ENCODE measurements at regions not wholly inside any gene's neighbourhood (a gene's known extent, or its start where the extent isn't known, plus 50 kb on each side); places are given as distances from the start of the nearest gene placed in this dataset.

DNA sequence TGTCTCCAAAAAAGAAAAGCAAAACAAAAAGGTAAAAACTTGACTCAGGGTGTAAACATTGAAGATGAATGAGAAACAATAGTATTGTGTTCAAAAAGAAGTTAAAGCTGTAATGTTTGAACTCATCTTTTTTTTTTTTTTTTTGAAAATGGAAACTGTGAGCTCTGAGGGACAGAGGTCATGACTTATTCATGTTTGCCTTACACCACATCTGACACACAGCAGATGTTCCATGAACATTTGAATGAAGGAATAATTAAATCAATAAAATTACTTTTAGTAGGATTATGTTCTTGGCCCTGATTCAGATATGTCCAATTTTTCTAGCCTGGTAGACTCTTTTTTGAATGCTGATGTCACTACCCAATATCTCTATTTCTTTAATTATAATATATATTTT, 95.7 kb upstream of the MED13 start:
- ChIA-PET POLR2A (no interaction called here), CTCF (no interaction called here)
- no peak for DNase-seq (ENCODE audit: low read depth, low spot score)
- no TSS peak for BruUV-seq (replicated peaks)
- Histone ChIP-seq H3K27ac (ENCODE audit: low read length) (no peak overlapping the region), H3K4me1 (ENCODE audit: control insufficient read depth, insufficient read depth, low read length) (no peaks in the 10 kb centered on the region), H3K36me3 (ENCODE audit: control insufficient read depth, insufficient read depth, low read length) (no peaks in the 10 kb centered on the region), H3K27me3 (ENCODE audit: control insufficient read depth, insufficient read depth, low read length) (no peaks in the 10 kb centered on the region), H3K9me3 (ENCODE audit: control insufficient read depth, insufficient read depth, low read depth, low read length) (no peaks in the 10 kb centered on the region), H3K4me3 (ENCODE audit: low read depth in 2 of 2, low read length in 2 of 2) (no peak overlapping the region)
- in situ Hi-C loops (cut with HindIII; ENCODE audit: low pct_unique_long_range_greater_than_20kb, low sequenced_read_pairs), result no loop called here
- intact Hi-C loops (cut with micrococcal nuclease; ENCODE audit: unreplicated experiment), result no loop called here
- no peak for TF ChIP-seq CTCF (IDR thresholded peaks at IDR 0.05)
- no peak for TF ChIP-seq SIN3A (IDR thresholded peaks at IDR 0.05; ENCODE audit: borderline replicate concordance, insufficient read depth, low read depth, low read length)
- no peak for TF ChIP-seq POLR2AphosphoS5 (IDR thresholded peaks at IDR 0.05; ENCODE audit: low read depth, low read length)
- no peak for TF ChIP-seq TCF7L2 (IDR thresholded peaks at IDR 0.05; ENCODE audit: low read depth, low read length)
- TF ChIP-seq, protein P1, sequence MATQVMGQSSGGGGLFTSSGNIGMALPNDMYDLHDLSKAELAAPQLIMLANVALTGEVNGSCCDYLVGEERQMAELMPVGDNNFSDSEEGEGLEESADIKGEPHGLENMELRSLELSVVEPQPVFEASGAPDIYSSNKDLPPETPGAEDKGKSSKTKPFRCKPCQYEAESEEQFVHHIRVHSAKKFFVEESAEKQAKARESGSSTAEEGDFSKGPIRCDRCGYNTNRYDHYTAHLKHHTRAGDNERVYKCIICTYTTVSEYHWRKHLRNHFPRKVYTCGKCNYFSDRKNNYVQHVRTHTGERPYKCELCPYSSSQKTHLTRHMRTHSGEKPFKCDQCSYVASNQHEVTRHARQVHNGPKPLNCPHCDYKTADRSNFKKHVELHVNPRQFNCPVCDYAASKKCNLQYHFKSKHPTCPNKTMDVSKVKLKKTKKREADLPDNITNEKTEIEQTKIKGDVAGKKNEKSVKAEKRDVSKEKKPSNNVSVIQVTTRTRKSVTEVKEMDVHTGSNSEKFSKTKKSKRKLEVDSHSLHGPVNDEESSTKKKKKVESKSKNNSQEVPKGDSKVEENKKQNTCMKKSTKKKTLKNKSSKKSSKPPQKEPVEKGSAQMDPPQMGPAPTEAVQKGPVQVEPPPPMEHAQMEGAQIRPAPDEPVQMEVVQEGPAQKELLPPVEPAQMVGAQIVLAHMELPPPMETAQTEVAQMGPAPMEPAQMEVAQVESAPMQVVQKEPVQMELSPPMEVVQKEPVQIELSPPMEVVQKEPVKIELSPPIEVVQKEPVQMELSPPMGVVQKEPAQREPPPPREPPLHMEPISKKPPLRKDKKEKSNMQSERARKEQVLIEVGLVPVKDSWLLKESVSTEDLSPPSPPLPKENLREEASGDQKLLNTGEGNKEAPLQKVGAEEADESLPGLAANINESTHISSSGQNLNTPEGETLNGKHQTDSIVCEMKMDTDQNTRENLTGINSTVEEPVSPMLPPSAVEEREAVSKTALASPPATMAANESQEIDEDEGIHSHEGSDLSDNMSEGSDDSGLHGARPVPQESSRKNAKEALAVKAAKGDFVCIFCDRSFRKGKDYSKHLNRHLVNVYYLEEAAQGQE (IDR thresholded peaks at IDR 0.05; ENCODE audit: insufficient read depth in 1 of 2, low read depth in 2 of 2, low read length in 1 of 2), result no peak
- ATAC-seq, result no peak

DNA sequence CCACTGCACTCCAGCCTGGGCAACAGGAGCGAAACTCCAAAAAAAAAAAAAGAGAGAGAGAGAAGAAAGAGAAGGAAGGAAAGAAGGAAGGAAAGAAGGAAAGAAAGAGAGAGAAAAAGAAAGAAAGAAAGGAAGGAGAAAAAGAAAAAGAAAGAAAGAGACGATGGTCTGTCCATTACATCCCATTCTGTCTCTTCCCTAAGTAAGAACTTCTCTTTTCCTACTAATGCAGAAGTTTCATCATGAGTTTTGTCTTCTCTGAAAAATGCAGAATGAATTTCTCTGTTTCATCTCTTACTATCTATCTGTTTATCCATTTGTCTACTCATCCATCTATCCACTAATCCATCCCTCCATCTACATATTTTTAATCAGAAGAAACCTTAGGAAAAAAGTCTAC, 94.9 kb upstream of the MED13 start:
- POLR2A ChIA-PET, result no interaction called here
- Histone ChIP-seq H3K9me3 (ENCODE audit: control insufficient read depth, insufficient read depth, low read depth, low read length) (no peaks in the 10 kb centered on the region), H3K36me3 (ENCODE audit: control insufficient read depth, insufficient read depth, low read length) (no peaks in the 10 kb centered on the region), H3K27ac (ENCODE audit: low read length) (no peak overlapping the region), H3K27me3 (ENCODE audit: control insufficient read depth, insufficient read depth, low read length) (no peaks in the 10 kb centered on the region), H3K4me3 (ENCODE audit: low read depth in 2 of 2, low read length in 2 of 2) (no peak overlapping the region), H3K4me1 (ENCODE audit: control insufficient read depth, insufficient read depth, low read length) (no peaks in the 10 kb centered on the region)
- in situ Hi-C loops (cut with HindIII; ENCODE audit: low pct_unique_long_range_greater_than_20kb, low sequenced_read_pairs) (no loop called here), intact Hi-C loops (cut with micrococcal nuclease; ENCODE audit: unreplicated experiment) (no loop called here)
- TF ChIP-seq SIN3A (IDR thresholded peaks at IDR 0.05; ENCODE audit: borderline replicate concordance, insufficient read depth, low read depth, low read length) (no peak), CTCF (IDR thresholded peaks at IDR 0.05) (no peak), POLR2AphosphoS5 (IDR thresholded peaks at IDR 0.05; ENCODE audit: low read depth, low read length) (no peak), TCF7L2 (IDR thresholded peaks at IDR 0.05; ENCODE audit: low read depth, low read length) (no peak)
- TF ChIP-seq, protein P1 (IDR thresholded peaks at IDR 0.05; ENCODE audit: insufficient read depth in 1 of 2, low read depth in 2 of 2, low read length in 1 of 2), result no peak
- DNase-seq (ENCODE audit: low read depth, low spot score), result no peak
- no peak for ATAC-seq
- no TSS peak for BruUV-seq (replicated peaks)
- CTCF ChIA-PET, result interaction anchor here (0.5 to 0.7 kb wide), 2 partner anchors 9 to 74 kb away, joined by 3 to 19 read pairs; no protein-coding TSS in a partner anchor
